OCI-LY3 (cell line): ENCODE measurements at regions not wholly inside any gene's neighbourhood (a gene's known extent, or its start where the extent isn't known, plus 50 kb on each side); places are given as distances from the start of the nearest gene placed in this dataset.

Source experiments
- EZH2phosphoT487 ChIP-seq: fragments of 200-600 bp; shearing (Covaris generic); IDR thresholded peaks from 2 replicates; pipeline ENCODE4 v1.6.1; 2018; ENCODE audit warnings: antibody characterized with exemption, mixed run types, low read depth
- TF ChIP-seq, protein P1 (sequence below): fragments of 200-600, 300-600 bp; sonication (generic); IDR thresholded peaks from 2 replicates; pipeline ENCODE4 v1.5.1; 2014; ENCODE audit warnings: antibody characterized with exemption, low read length, low read depth

DNA sequence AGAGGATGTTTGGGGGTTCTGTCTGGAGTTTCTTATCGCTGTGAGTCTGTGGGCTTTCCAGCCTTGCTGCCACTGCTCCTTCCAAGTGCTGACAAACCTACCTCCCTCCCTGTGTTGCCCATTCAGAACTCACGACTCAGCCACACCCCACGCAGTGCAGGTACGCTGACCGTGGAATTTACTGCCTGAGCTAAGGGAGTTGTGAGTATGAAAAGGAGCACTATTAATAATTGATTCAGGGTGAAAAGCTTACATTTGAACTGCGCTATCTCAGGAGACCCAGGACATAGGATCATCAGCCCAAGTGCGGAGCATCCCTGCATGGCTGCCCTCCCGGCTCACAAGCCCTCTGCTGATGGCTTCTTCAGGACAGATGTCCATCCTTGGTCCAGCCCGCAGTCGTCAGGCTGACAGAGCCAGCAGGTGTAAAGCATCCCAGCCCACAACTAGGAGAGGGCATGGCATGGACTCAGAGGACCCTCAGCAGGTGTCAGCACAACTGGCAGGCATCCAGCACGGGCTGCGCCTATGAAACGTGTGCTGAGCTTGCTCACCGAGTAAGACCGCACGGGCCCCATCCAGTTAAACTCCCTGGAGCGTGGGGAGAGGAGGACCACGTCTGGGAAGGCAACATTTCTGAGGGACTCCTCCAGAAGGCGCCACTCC is 244.0 kb downstream of the COL4A1 start:
- TF ChIP-seq, protein P1, sequence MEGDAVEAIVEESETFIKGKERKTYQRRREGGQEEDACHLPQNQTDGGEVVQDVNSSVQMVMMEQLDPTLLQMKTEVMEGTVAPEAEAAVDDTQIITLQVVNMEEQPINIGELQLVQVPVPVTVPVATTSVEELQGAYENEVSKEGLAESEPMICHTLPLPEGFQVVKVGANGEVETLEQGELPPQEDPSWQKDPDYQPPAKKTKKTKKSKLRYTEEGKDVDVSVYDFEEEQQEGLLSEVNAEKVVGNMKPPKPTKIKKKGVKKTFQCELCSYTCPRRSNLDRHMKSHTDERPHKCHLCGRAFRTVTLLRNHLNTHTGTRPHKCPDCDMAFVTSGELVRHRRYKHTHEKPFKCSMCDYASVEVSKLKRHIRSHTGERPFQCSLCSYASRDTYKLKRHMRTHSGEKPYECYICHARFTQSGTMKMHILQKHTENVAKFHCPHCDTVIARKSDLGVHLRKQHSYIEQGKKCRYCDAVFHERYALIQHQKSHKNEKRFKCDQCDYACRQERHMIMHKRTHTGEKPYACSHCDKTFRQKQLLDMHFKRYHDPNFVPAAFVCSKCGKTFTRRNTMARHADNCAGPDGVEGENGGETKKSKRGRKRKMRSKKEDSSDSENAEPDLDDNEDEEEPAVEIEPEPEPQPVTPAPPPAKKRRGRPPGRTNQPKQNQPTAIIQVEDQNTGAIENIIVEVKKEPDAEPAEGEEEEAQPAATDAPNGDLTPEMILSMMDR = no peak
- no peak for TF ChIP-seq EZH2phosphoT487
